ENCODE measurements at regions not wholly inside any gene's neighbourhood (a gene's known extent, or its start where the extent isn't known, plus 50 kb on each side); places are given as distances from the start of the nearest gene placed in this dataset.
"Not testable (repeated sequence)": the region's sequence is repeated elsewhere in the genome, so short reads cannot be mapped to it uniquely, and the experiment has no call there.

GRCh38 chr3:84318273-84318809, 640.4 kb upstream of the CADM2 start:
- no peak for ATAC-seq
- TF ChIP-seq CTCF (IDR thresholded peaks at IDR 0.05) = no peak
- no peak for TF ChIP-seq POLR2A (IDR thresholded peaks at IDR 0.05)
- Histone ChIP-seq H3K27me3 (no peaks in the 10 kb centered on the region), H3K4me1 (no peaks in the 10 kb centered on the region), H3K36me3 (no peaks in the 10 kb centered on the region), H3K4me3 (no peak overlapping the region), H3K9me3 (no peaks in the 10 kb centered on the region), H3K27ac (no peak overlapping the region)
- WGBS, 4 donors = 12 to 34% (median 29%) methylated on average over 2 of the region's 2 CpGs
- intact Hi-C loops (cut with DNase I) = no loop called here
- no peak for DNase-seq

- 53 to 72% (median 64%) methylated on average over 7 to 9 of the region's 9 CpGs for WGBS, 4 donors
- intact Hi-C loops (cut with DNase I); H3K4me1 ChIP-seq; H3K27me3 ChIP-seq; H3K27ac ChIP-seq; ATAC-seq; H3K4me3 ChIP-seq; DNase-seq; H3K36me3 ChIP-seq: not testable (repeated sequence)
- H3K9me3 ChIP-seq = peaks cover 0 to 26% (median 2%) of the 10 kb centered on the region in 12 donors
Measured at GRCh38 chr3:84365563-84366278, 593.1 kb upstream of the CADM2 start.
